ENCODE measurements at regions not wholly inside any gene's neighbourhood (a gene's known extent, or its start where the extent isn't known, plus 50 kb on each side); places are given as distances from the start of the nearest gene placed in this dataset.

GRCh38 chr2:203629699-203630098, 76.7 kb upstream of the CD28 start:
- H3K9me3 ChIP-seq (ENCODE audit: control insufficient read depth in 4 of 4, insufficient read depth in 3 of 4, low read length in 3 of 4), result peaks cover 0 to 2% (median 0%) of the 10 kb centered on the region in 4 donors
- no peak overlapping the region for H3K27ac ChIP-seq (ENCODE audit: low read depth in 1 of 2, low read length in 1 of 2)
- H3K4me3 ChIP-seq, result no peak overlapping the region
- WGBS, 2 donors, result 78 to 95% methylated on average over 2 of the region's 2 CpGs
- H3K9ac ChIP-seq (ENCODE audit: insufficient read depth in 1 of 2, low read length in 2 of 2), result no peak overlapping the region
- DNase-seq (no peak), ATAC-seq (ENCODE audit: insufficient read depth, low FRiP score) (no peak)
- H3K36me3 ChIP-seq (ENCODE audit: control insufficient read depth in 4 of 4, insufficient read depth in 4 of 4, low read length in 4 of 4), result no peaks in the 10 kb centered on the region
- no peak for TF ChIP-seq CTCF (IDR thresholded peaks at IDR 0.05; ENCODE audit: control extremely low read depth, extremely low read depth)
- peaks cover 0 to 32% (median 3%) of the 10 kb centered on the region in 5 donors for H3K4me1 ChIP-seq (ENCODE audit: control insufficient read depth in 5 of 5, insufficient read depth in 5 of 5, low read length in 5 of 5)
- H3K27me3 ChIP-seq (ENCODE audit: control insufficient read depth in 3 of 3, insufficient read depth in 3 of 3, low read length in 2 of 3), result no peaks in the 10 kb centered on the region

GRCh38 chr2:203631068-203631757, 75.2 kb upstream of the CD28 start:
- 82 to 91% methylated on average over 8 of the region's 8 CpGs for WGBS, 2 donors
- H3K27ac ChIP-seq (ENCODE audit: low read depth in 1 of 2, low read length in 1 of 2), result no peak overlapping the region

GRCh38 chr2:203636588-203637470, 69.6 kb upstream of the CD28 start:
- WGBS, 2 donors, result 8 to 19% methylated on average over 3 of the region's 3 CpGs
- Histone ChIP-seq H3K27ac (ENCODE audit: low read depth in 1 of 2, low read length in 1 of 2) (peak overlapping the region; percentile 7 to 66), H3K9ac (ENCODE audit: insufficient read depth in 1 of 2, low read length in 2 of 2) (no peak overlapping the region), H3K36me3 (ENCODE audit: control insufficient read depth in 4 of 4, insufficient read depth in 4 of 4, low read length in 4 of 4) (no peaks in the 10 kb centered on the region), H3K4me3 (no peak overlapping the region), H3K27me3 (ENCODE audit: control insufficient read depth in 3 of 3, insufficient read depth in 3 of 3, low read length in 2 of 3) (no peaks in the 10 kb centered on the region), H3K9me3 (ENCODE audit: control insufficient read depth in 4 of 4, insufficient read depth in 3 of 4, low read length in 3 of 4) (peaks cover 0 to 2% (median 0%) of the 10 kb centered on the region in 4 donors), H3K4me1 (ENCODE audit: control insufficient read depth in 5 of 5, insufficient read depth in 5 of 5, low read length in 5 of 5) (peaks cover 0 to 9% (median 7%) of the 10 kb centered on the region in 5 donors)
- no peak for TF ChIP-seq CTCF (IDR thresholded peaks at IDR 0.05; ENCODE audit: control extremely low read depth, extremely low read depth)
- no peak for DNase-seq
- ATAC-seq (ENCODE audit: insufficient read depth, low FRiP score), result peak; percentile 24

More at GRCh38 chr2:203631068-203631757, 75.2 kb upstream of the CD28 start:
- Histone ChIP-seq H3K4me1 (ENCODE audit: control insufficient read depth in 5 of 5, insufficient read depth in 5 of 5, low read length in 5 of 5) (peaks cover 0 to 23% (median 4%) of the 10 kb centered on the region in 5 donors), H3K9ac (ENCODE audit: insufficient read depth in 1 of 2, low read length in 2 of 2) (no peak overlapping the region), H3K4me3 (no peak overlapping the region), H3K36me3 (ENCODE audit: control insufficient read depth in 4 of 4, insufficient read depth in 4 of 4, low read length in 4 of 4) (no peaks in the 10 kb centered on the region), H3K9me3 (ENCODE audit: control insufficient read depth in 4 of 4, insufficient read depth in 3 of 4, low read length in 3 of 4) (peaks cover 0 to 2% (median 0%) of the 10 kb centered on the region in 4 donors), H3K27me3 (ENCODE audit: control insufficient read depth in 3 of 3, insufficient read depth in 3 of 3, low read length in 2 of 3) (no peaks in the 10 kb centered on the region)
- TF ChIP-seq CTCF (IDR thresholded peaks at IDR 0.05; ENCODE audit: control extremely low read depth, extremely low read depth), result no peak
- ATAC-seq (ENCODE audit: insufficient read depth, low FRiP score), result no peak
- DNase-seq, result peak in 2 of 3 donors; percentile 21 to 37
